Psoas muscle (tissue), 7 donors: ENCODE measurements at regions not wholly inside any gene's neighbourhood (a gene's known extent, or its start where the extent isn't known, plus 50 kb on each side); places are given as distances from the start of the nearest gene placed in this dataset.

Experiments used
- ATAC-seq, 4 donors: fragments of 200-7000 bp; cut with Tn5 transposase; one replicate each; pipeline ENCODE4 v1.9.1; 2020; ENCODE audit warnings: moderate library complexity in 3 of 4, mild to moderate bottlenecking in 2 of 4
- DNase-seq, 2 donors: peaks; one replicate each; pipeline ENCODE4 v3.0.0-alpha.2; 2020
- H3K27ac ChIP-seq: fragments of 200-600 bp; one replicate; pipeline ENCODE4 v1.8.0; 2022
- H3K27me3 ChIP-seq, 3 donors: fragments of 200-600 bp in 1 of 3; one replicate each; pipeline versions ENCODE4 v1.6.1 to v1.8.0; 2013 to 2022; ENCODE audit warnings: low read length in 2 of 3, mild to moderate bottlenecking in 2 of 3, moderate library complexity in 1 of 3; ENCODE audit not compliant: insufficient read depth in 3 of 3
- H3K36me3 ChIP-seq, 2 donors: fragments of 200-600 bp in 1 of 2; one replicate each; pipeline versions ENCODE4 v1.6.1 to v1.8.0; 2013 to 2022; ENCODE audit warnings: low read depth in 1 of 2, mild to moderate bottlenecking in 1 of 2, moderate library complexity in 1 of 2; ENCODE audit not compliant: insufficient read depth in 1 of 2
- H3K4me1 ChIP-seq: fragments of 200-600 bp; one replicate; pipeline ENCODE4 v1.8.0; 2022
- H3K4me3 ChIP-seq: fragments of 200-600 bp; one replicate; pipeline ENCODE4 v1.8.0; 2022; ENCODE audit warnings: mild to moderate bottlenecking
- H3K9me3 ChIP-seq: fragments of 200-600 bp; one replicate; pipeline ENCODE4 v1.8.0; 2022
- WGBS, 3 donors: extraction: QIAGEN DNeasy Blood & Tissue Kit; methylation state at CpG; one replicate each; pipeline versions ENCODE4 v1.1.6 to v1.1.7; 2013; 5-methylcytosine and 5-hydroxymethylcytosine counted together
- intact Hi-C, 2 donors: fragments of 100-400 bp; cut with DNase I; formaldehyde crosslinking; loops; one replicate each; pipeline versions ENCODE4 v1.11.0 to v1.14.2; 2022
- TF ChIP-seq, protein P1 (sequence below): fragments of 200-600 bp; IDR thresholded peaks from one replicate; pipeline ENCODE4 v1.8.0; 2022; ENCODE audit warnings: antibody characterized with exemption
- donor health status: healthy with polysubstance abuse.
- donor health status: DM: no; HTN: no; CAD: no; lungs with moderate emphysema.
- donor health status: Bipolar disorder and iron deficiency.
- donor health status: healthy.
- donor health status: DM: yes; HTN: yes; CAD: no.
- donor health status: DM: no; HTN: no; CAD: no.
- donor health status: DM: yes; HTN: yes; CAD: no.

DNA sequence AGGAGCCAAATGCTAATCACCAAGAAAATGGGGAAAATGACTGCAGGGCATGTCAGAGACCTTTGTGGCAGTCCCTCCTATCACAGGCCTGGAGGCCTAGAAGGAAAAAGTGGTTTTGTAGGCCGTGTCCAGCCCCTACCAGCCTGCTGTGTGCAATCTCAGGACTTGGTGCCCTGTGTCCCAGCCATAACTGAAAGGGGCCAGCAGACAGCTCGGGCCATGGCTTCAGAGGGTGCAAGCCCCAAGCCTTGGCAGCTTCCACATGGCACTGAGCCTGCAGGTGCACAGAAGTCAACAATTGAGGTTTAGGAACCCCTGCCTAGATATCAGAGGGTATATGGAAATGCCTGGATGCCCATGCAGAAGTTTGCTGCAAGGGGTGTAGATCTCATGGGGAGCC lies 391.2 kb upstream of the FSIP2 start:
- H3K36me3 ChIP-seq = no peaks in the 10 kb centered on the region
- intact Hi-C loops = no loop called here
- 42 to 78% (median 74%) methylated on average over 2 of the region's 2 CpGs for WGBS, 3 donors
- no peak overlapping the region for H3K27ac ChIP-seq
- no peaks in the 10 kb centered on the region for H3K4me1 ChIP-seq
- ATAC-seq = no peak
- H3K9me3 ChIP-seq = no peaks in the 10 kb centered on the region
- no peaks in the 10 kb centered on the region for H3K27me3 ChIP-seq
- no peak overlapping the region for H3K4me3 ChIP-seq
- TF ChIP-seq, protein P1, sequence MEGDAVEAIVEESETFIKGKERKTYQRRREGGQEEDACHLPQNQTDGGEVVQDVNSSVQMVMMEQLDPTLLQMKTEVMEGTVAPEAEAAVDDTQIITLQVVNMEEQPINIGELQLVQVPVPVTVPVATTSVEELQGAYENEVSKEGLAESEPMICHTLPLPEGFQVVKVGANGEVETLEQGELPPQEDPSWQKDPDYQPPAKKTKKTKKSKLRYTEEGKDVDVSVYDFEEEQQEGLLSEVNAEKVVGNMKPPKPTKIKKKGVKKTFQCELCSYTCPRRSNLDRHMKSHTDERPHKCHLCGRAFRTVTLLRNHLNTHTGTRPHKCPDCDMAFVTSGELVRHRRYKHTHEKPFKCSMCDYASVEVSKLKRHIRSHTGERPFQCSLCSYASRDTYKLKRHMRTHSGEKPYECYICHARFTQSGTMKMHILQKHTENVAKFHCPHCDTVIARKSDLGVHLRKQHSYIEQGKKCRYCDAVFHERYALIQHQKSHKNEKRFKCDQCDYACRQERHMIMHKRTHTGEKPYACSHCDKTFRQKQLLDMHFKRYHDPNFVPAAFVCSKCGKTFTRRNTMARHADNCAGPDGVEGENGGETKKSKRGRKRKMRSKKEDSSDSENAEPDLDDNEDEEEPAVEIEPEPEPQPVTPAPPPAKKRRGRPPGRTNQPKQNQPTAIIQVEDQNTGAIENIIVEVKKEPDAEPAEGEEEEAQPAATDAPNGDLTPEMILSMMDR = no peak
- no peak for DNase-seq

DNA sequence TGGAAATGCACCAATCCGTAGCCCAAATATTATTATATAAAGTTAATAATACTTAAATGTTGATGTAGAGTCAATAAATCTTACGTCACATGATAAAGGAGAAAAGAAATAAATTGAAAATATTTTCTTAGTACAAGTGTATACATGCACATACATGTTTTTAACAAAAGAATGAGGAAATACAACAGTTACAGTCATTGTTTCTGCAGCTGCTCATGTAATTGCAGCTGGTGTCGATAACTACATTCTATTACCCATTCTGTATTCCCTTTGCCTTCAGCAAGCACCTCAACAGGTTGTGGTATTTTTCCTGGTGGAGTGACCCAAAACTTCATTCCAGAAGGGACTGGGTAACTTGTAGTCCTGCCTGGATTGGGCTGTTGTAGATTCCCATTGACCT lies 377.8 kb upstream of the FSIP2 start:
- H3K27me3 ChIP-seq = no peaks in the 10 kb centered on the region
- TF ChIP-seq, protein P1 = no peak
- no peaks in the 10 kb centered on the region for H3K9me3 ChIP-seq
- no peak overlapping the region for H3K4me3 ChIP-seq
- WGBS, 3 donors = 89 to 92% (median 89%) methylated on average over 3 of the region's 3 CpGs
- H3K27ac ChIP-seq = no peak overlapping the region
- H3K4me1 ChIP-seq = no peaks in the 10 kb centered on the region
- ATAC-seq (no peak), DNase-seq (no peak)
- no peaks in the 10 kb centered on the region for H3K36me3 ChIP-seq
- intact Hi-C loops = no loop called here

DNA sequence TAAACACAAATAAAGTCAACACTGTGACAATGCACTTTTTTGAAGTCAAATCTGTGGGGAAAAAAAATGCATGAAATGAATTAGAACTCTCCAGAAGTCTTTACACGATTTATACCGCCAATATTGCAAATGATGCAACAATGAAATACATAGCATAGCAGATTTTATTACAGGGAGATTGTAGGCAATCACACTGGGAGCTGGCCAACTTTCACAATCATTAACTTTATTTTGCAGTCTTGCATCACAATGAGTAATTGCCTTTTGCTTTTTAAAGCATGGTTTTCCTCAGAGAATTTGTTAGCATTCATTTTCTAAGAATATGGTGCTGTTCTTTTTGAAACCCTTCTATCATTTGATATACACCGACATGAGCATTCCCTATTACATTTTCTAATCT lies 366.4 kb upstream of the FSIP2 start:
- H3K36me3 ChIP-seq = no peaks in the 10 kb centered on the region
- DNase-seq = no peak
- no peak for ATAC-seq
- no peaks in the 10 kb centered on the region for H3K4me1 ChIP-seq
- no peaks in the 10 kb centered on the region for H3K27me3 ChIP-seq
- no peak overlapping the region for H3K27ac ChIP-seq
- intact Hi-C loops = no loop called here
- TF ChIP-seq, protein P1 = no peak
- H3K9me3 ChIP-seq = no peaks in the 10 kb centered on the region
- H3K4me3 ChIP-seq = no peak overlapping the region
- 52 to 62% (median 55%) methylated on average over 3 of the region's 3 CpGs for WGBS, 3 donors

DNA sequence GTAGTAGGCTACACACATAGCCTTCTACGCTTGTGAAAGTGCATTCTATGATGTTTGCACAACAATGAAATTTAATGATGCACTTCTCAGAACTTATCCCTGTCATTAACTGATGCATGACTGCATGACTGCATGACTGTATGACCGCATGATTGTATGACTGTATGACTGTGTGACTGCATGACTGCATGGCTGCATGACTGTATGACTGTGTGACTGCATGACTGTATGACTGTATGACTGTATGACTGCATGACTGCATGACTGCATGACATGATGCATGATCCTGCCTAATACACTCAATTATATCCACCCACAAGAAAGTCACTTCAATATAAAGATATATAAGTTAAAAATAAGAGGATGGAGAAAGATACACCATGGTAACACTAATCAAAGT lies 365.4 kb upstream of the FSIP2 start:
- no peaks in the 10 kb centered on the region for H3K9me3 ChIP-seq
- no peaks in the 10 kb centered on the region for H3K27me3 ChIP-seq
- ATAC-seq (no peak), DNase-seq (no peak)
- TF ChIP-seq, protein P1 = no peak
- H3K4me3 ChIP-seq = no peak overlapping the region
- WGBS, 3 donors = 87 to 92% (median 88%) methylated on average over 2 of the region's 2 CpGs
- no peaks in the 10 kb centered on the region for H3K4me1 ChIP-seq
- H3K36me3 ChIP-seq = no peaks in the 10 kb centered on the region
- intact Hi-C loops = no loop called here
- no peak overlapping the region for H3K27ac ChIP-seq

DNA sequence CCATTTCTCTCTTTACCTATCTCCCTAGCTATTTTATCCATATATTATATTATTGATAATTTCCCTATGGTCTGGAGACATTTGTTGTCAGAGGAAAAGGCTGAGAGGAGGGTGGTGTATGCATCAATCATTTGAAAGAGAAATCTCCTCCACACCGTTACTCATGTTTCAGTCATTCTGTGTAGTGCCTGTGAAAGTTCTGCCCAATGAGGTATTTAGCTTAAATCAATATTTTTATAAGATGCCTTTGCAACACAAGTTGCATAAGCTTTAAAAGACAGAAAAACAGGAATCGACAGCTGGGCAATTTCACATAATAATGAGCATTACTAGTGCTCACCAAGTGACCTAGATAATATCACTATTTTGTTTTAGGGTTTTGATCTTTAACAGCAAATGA lies 363.7 kb upstream of the FSIP2 start:
- H3K4me3 ChIP-seq = no peak overlapping the region
- WGBS, 3 donors = 55 to 65% (median 63%) methylated on average over 2 of the region's 2 CpGs
- H3K36me3 ChIP-seq = no peaks in the 10 kb centered on the region
- TF ChIP-seq, protein P1 = no peak
- DNase-seq (no peak), ATAC-seq (no peak)
- H3K9me3 ChIP-seq = no peaks in the 10 kb centered on the region
- no peak overlapping the region for H3K27ac ChIP-seq
- H3K27me3 ChIP-seq = no peaks in the 10 kb centered on the region
- no peaks in the 10 kb centered on the region for H3K4me1 ChIP-seq
- intact Hi-C loops = no loop called here
